Astrocyte (in vitro differentiated cells and primary cell): ENCODE measurements at regions not wholly inside any gene's neighbourhood (a gene's known extent, or its start where the extent isn't known, plus 50 kb on each side); places are given as distances from the start of the nearest gene placed in this dataset.

Source experiments
- DNase-seq: peaks from one replicate; pipeline ENCODE4 v3.0.0-alpha.2; 2010; ENCODE audit warnings: low read depth
- FAIRE-seq: peaks from 2 replicates; lab custom pipeline; 2011; peaks lifted over from hg19 to GRCh38; lab: Jason Lieb, UNC
- H2AFZ ChIP-seq: 2 replicates; pipeline ENCODE4 v1.6.0; 2012; ENCODE audit warnings: low read depth, low read length, inconsistent platforms
- H3K27ac ChIP-seq: 2 replicates; pipeline ENCODE4 v1.5.1; 2011; ENCODE audit warnings: low read depth, low read length, inconsistent platforms
- H3K27me3 ChIP-seq: 2 replicates; pipeline ENCODE4 v1.6.0; 2011; ENCODE audit warnings: low read length, inconsistent platforms; ENCODE audit not compliant: insufficient read depth
- H3K36me3 ChIP-seq: 2 replicates; pipeline ENCODE4 v1.5.1; 2011; ENCODE audit warnings: low read length, inconsistent platforms; ENCODE audit not compliant: insufficient read depth
- H3K4me1 ChIP-seq: 2 replicates; pipeline ENCODE4 v1.5.1; 2011; ENCODE audit warnings: low read length, inconsistent platforms; ENCODE audit not compliant: insufficient read depth
- H3K4me2 ChIP-seq: 2 replicates; pipeline ENCODE4 v1.6.0; 2012; ENCODE audit warnings: low read length, inconsistent platforms
- H3K4me3 ChIP-seq: 2 replicates; pipeline ENCODE4 v1.5.1; 2011; ENCODE audit warnings: low read depth, mild to moderate bottlenecking, low read length, inconsistent platforms; ENCODE audit not compliant: insufficient read depth
- H3K79me2 ChIP-seq: 2 replicates; pipeline ENCODE4 v1.6.0; 2012; ENCODE audit warnings: mild to moderate bottlenecking, low read length, inconsistent platforms; ENCODE audit not compliant: insufficient read depth
- H3K9ac ChIP-seq: 2 replicates; pipeline ENCODE4 v1.6.0; 2012; ENCODE audit warnings: mild to moderate bottlenecking, low read length, inconsistent platforms
- H3K9me3 ChIP-seq: 2 replicates; pipeline ENCODE4 v1.5.1; 2012; ENCODE audit warnings: low read depth, mild to moderate bottlenecking, low read length, inconsistent platforms; ENCODE audit not compliant: insufficient read depth
- H4K20me1 ChIP-seq: 2 replicates; pipeline ENCODE4 v1.6.0; 2012; ENCODE audit warnings: low read length, inconsistent platforms; ENCODE audit not compliant: insufficient read depth
- H3K27ac Mint-ChIP-seq: one replicate; pipeline ENCODE4 v1.8.0; 2021; ENCODE audit warnings: mild to moderate bottlenecking, mixed read lengths; ENCODE audit not compliant: unreplicated experiment
- H3K27me3 Mint-ChIP-seq: one replicate; pipeline ENCODE4 v1.8.0; 2021; ENCODE audit warnings: low read depth, mixed read lengths; ENCODE audit not compliant: unreplicated experiment
- H3K36me3 Mint-ChIP-seq: one replicate; pipeline ENCODE4 v1.8.0; 2021; ENCODE audit warnings: low read depth, mixed read lengths; ENCODE audit not compliant: unreplicated experiment
- H3K4me1 Mint-ChIP-seq: one replicate; pipeline ENCODE4 v1.8.0; 2021; ENCODE audit warnings: low read depth, mixed read lengths; ENCODE audit not compliant: unreplicated experiment
- H3K4me3 Mint-ChIP-seq: one replicate; pipeline ENCODE4 v1.8.0; 2021; ENCODE audit warnings: mild to moderate bottlenecking, moderate library complexity, mixed read lengths; ENCODE audit not compliant: unreplicated experiment
- H3K9me3 Mint-ChIP-seq: one replicate; pipeline ENCODE4 v1.8.0; 2021; ENCODE audit warnings: mild to moderate bottlenecking, mixed read lengths; ENCODE audit not compliant: unreplicated experiment
- CTCF ChIP-seq: IDR thresholded peaks from 2 replicates; pipeline ENCODE4 v1.5.1; 2011; ENCODE audit warnings: low read depth, mild to moderate bottlenecking, inconsistent platforms, low read length, moderate library complexity; ENCODE audit not compliant: insufficient read depth
- EZH2 ChIP-seq: IDR thresholded peaks from 2 replicates; pipeline ENCODE4 v1.6.1; 2012; ENCODE audit warnings: mild to moderate bottlenecking, low read length, inconsistent platforms; ENCODE audit not compliant: insufficient read depth

GRCh38 chr10:128930515-128930914, 536.5 kb upstream of the MGMT start:
- Histone ChIP-seq H3K4me2 (no peak overlapping the region), H3K9me3 (no peaks in the 10 kb centered on the region), H2AFZ (no peak overlapping the region), H3K4me3 (no peak overlapping the region), H3K4me1 (no peaks in the 10 kb centered on the region), H3K27me3 (no peaks in the 10 kb centered on the region), H3K9ac (no peak overlapping the region), H3K79me2 (no peaks in the 10 kb centered on the region), H4K20me1 (no peaks in the 10 kb centered on the region), H3K27ac (no peak overlapping the region), H3K36me3 (no peaks in the 10 kb centered on the region)
- Mint-ChIP-seq H3K9me3 (peaks cover 3% of the 10 kb centered on the region), H3K27ac (no peak overlapping the region), H3K4me3 (no peak overlapping the region), H3K4me1 (no peaks in the 10 kb centered on the region), H3K27me3 (peaks cover 13% of the 10 kb centered on the region), H3K36me3 (no peaks in the 10 kb centered on the region)
- TF ChIP-seq CTCF (no peak), EZH2 (no peak)
- no peak for FAIRE-seq
- DNase-seq = no peak

- no peak overlapping the region for H3K27ac Mint-ChIP-seq
- Histone ChIP-seq H3K27ac (no peak overlapping the region), H3K4me3 (no peak overlapping the region), H2AFZ (no peak overlapping the region), H3K79me2 (no peaks in the 10 kb centered on the region), H3K9me3 (no peaks in the 10 kb centered on the region), H3K27me3 (no peaks in the 10 kb centered on the region), H4K20me1 (no peaks in the 10 kb centered on the region), H3K36me3 (no peaks in the 10 kb centered on the region), H3K4me1 (no peaks in the 10 kb centered on the region), H3K4me2 (no peak overlapping the region), H3K9ac (no peak overlapping the region)
- no peak overlapping the region for H3K4me3 Mint-ChIP-seq
- DNase-seq (no peak), FAIRE-seq (no peak)
- TF ChIP-seq CTCF (no peak), EZH2 (no peak)
- H3K36me3 Mint-ChIP-seq = no peaks in the 10 kb centered on the region
- no peaks in the 10 kb centered on the region for H3K4me1 Mint-ChIP-seq
- H3K9me3 Mint-ChIP-seq = peaks cover 3% of the 10 kb centered on the region
- peaks cover 23% of the 10 kb centered on the region for H3K27me3 Mint-ChIP-seq
Observed at GRCh38 chr10:128932071-128932820, 534.8 kb upstream of the MGMT start.

GRCh38 chr10:128934492-128934891, 532.5 kb upstream of the MGMT start:
- Histone ChIP-seq H2AFZ (no peak overlapping the region), H3K36me3 (no peaks in the 10 kb centered on the region), H3K4me3 (no peak overlapping the region), H3K9ac (no peak overlapping the region), H3K27me3 (no peaks in the 10 kb centered on the region), H3K79me2 (no peaks in the 10 kb centered on the region), H4K20me1 (no peaks in the 10 kb centered on the region), H3K9me3 (no peaks in the 10 kb centered on the region), H3K4me1 (no peaks in the 10 kb centered on the region), H3K4me2 (no peak overlapping the region), H3K27ac (no peak overlapping the region)
- DNase-seq (no peak), FAIRE-seq (no peak)
- Mint-ChIP-seq H3K9me3 (peaks cover 4% of the 10 kb centered on the region), H3K4me1 (no peaks in the 10 kb centered on the region), H3K27ac (no peak overlapping the region), H3K4me3 (no peak overlapping the region), H3K36me3 (no peaks in the 10 kb centered on the region), H3K27me3 (peaks cover 27% of the 10 kb centered on the region)
- TF ChIP-seq EZH2 = no peak
- TF ChIP-seq CTCF = no peak
